GM23338 (cell line): ENCODE measurements at regions not wholly inside any gene's neighbourhood (a gene's known extent, or its start where the extent isn't known, plus 50 kb on each side); places are given as distances from the start of the nearest gene placed in this dataset.

Experiments
- ATAC-seq: fragments of 200-7000 bp; cut with Tn5 transposase; 3 replicates; pipeline ENCODE4 v1.9.1; 2020
- DNase-seq: peaks from one replicate; pipeline ENCODE4 v3.0.0-alpha.2; 2015; ENCODE audit warnings: low spot score
- H2AFZ ChIP-seq: fragments of 200-600 bp; sonication (generic); 2 replicates; pipeline ENCODE4 v1.8.0; 2016; ENCODE audit warnings: antibody characterized with exemption, mild to moderate bottlenecking, moderate library complexity
- H3F3A ChIP-seq: fragments of 200-600 bp; sonication (generic); replicated peaks from 2 replicates; pipeline ENCODE4 v1.8.0; 2017; ENCODE audit warnings: antibody characterized with exemption, mixed run types, low read depth
- H3K27ac ChIP-seq: fragments of 200-600 bp; sonication (generic); 2 replicates; pipeline ENCODE4 v1.6.1; 2016; ENCODE audit warnings: low read depth
- H3K27me3 ChIP-seq: fragments of 200-600 bp; sonication (generic); 2 replicates; pipeline ENCODE4 v1.8.0; 2016; ENCODE audit warnings: mild to moderate bottlenecking, mixed run types, moderate library complexity; ENCODE audit not compliant: insufficient read depth
- H3K36me3 ChIP-seq: fragments of 200-600 bp; sonication (generic); 2 replicates; pipeline ENCODE4 v1.8.0; 2016; ENCODE audit warnings: mild to moderate bottlenecking; ENCODE audit not compliant: insufficient read depth
- H3K4me1 ChIP-seq: fragments of 200-600 bp; sonication (generic); 2 replicates; pipeline ENCODE4 v1.8.0; 2016; ENCODE audit warnings: mild to moderate bottlenecking, moderate library complexity; ENCODE audit not compliant: insufficient read depth
- H3K4me2 ChIP-seq: fragments of 200-600 bp; sonication (generic); 2 replicates; pipeline ENCODE4 v1.7.1; 2017; ENCODE audit warnings: mixed run types
- H3K4me3 ChIP-seq: fragments of 200-600 bp; sonication (generic); 2 replicates; pipeline ENCODE4 v1.6.1; 2016; ENCODE audit warnings: mixed run types
- H3K79me2 ChIP-seq: fragments of 200-600 bp; sonication (generic); replicated peaks from 2 replicates; pipeline ENCODE4 v1.8.0; 2017; ENCODE audit warnings: mild to moderate bottlenecking; ENCODE audit not compliant: insufficient read depth
- H3K9me2 ChIP-seq: fragments of 200-600 bp; sonication (generic); 2 replicates; pipeline ENCODE4 v1.8.0; 2017; ENCODE audit not compliant: insufficient read depth
- H4K20me1 ChIP-seq: fragments of 200-600 bp; sonication (generic); replicated peaks from 2 replicates; pipeline ENCODE4 v1.8.0; 2017; ENCODE audit warnings: mild to moderate bottlenecking; ENCODE audit not compliant: insufficient read depth
- H3K27ac Mint-ChIP-seq: 2 replicates; pipeline ENCODE4 v1.8.0; 2020; ENCODE audit warnings: inconsistent platforms, mild to moderate bottlenecking, moderate library complexity, mixed read lengths
- H3K27me3 Mint-ChIP-seq: 3 replicates; pipeline ENCODE4 v1.8.0; 2022; ENCODE audit warnings: low read depth, mild to moderate bottlenecking, moderate library complexity, mixed read lengths, inconsistent platforms; ENCODE audit not compliant: insufficient read depth, poor library complexity
- H3K36me3 Mint-ChIP-seq: 3 replicates; pipeline ENCODE4 v1.8.0; 2021; ENCODE audit warnings: low read depth, mild to moderate bottlenecking, inconsistent platforms, moderate library complexity, mixed read lengths
- H3K4me1 Mint-ChIP-seq: 3 replicates; pipeline ENCODE4 v1.8.0; 2020; ENCODE audit warnings: mild to moderate bottlenecking, inconsistent platforms, mixed read lengths
- H3K4me3 Mint-ChIP-seq: 3 replicates; pipeline ENCODE4 v1.8.0; 2021; ENCODE audit warnings: moderate library complexity, mild to moderate bottlenecking, inconsistent platforms, mixed read lengths
- H3K9me3 Mint-ChIP-seq: 3 replicates; pipeline ENCODE4 v1.8.0; 2020; ENCODE audit warnings: moderate library complexity, mild to moderate bottlenecking, inconsistent platforms, mixed read lengths
- CTCF ChIP-seq, 2 experiments: fragments of 200-600 bp in 1 of 2; sonication (generic) in 1 of 2; conservative IDR thresholded peaks; 2 replicates each; pipeline versions ENCODE4 v1.5.1 to v1.6.1; 2016 to 2017; ENCODE audit warnings: antibody characterized with exemption in 2 of 2, low read depth in 2 of 2, mild to moderate bottlenecking in 2 of 2, moderate library complexity in 1 of 2
- EZH2 ChIP-seq: fragments of 200-600 bp; sonication (generic); IDR thresholded peaks from one replicate; pipeline ENCODE4 v1.8.0; 2017; ENCODE audit warnings: antibody characterized with exemption, mild to moderate bottlenecking, low read depth; ENCODE audit not compliant: unreplicated experiment
- JUNB ChIP-seq: IDR thresholded peaks from one replicate; pipeline ENCODE4 v1.6.1; 2016; ENCODE audit warnings: antibody characterized with exemption; ENCODE audit not compliant: unreplicated experiment
- NANOG ChIP-seq: IDR thresholded peaks from 2 replicates; pipeline ENCODE4 v1.6.1; 2016; ENCODE audit warnings: antibody characterized with exemption, borderline replicate concordance
- POLR2AphosphoS5 ChIP-seq: IDR thresholded peaks from 2 replicates; pipeline ENCODE4 v1.6.1; 2016; ENCODE audit warnings: antibody characterized with exemption, low read depth
- STAT1 ChIP-seq: IDR thresholded peaks from one replicate; pipeline ENCODE4 v1.6.1; 2016; ENCODE audit warnings: antibody characterized with exemption; ENCODE audit not compliant: unreplicated experiment
- ZNF114 ChIP-seq: fragments of 250-450 bp; sonication (Bioruptor Pico); IDR thresholded peaks from 2 replicates; pipeline ENCODE4 v1.5.0; 2020; ENCODE audit warnings: mild to moderate bottlenecking, moderate library complexity

GRCh38 chr19:28989739-28990138, 223.2 kb downstream of the UQCRFS1 start (continued):
- no peak for TF ChIP-seq CTCF (conservative IDR thresholded peaks at IDR 0.05; ENCODE audit: low read depth in 2 of 2)
- no peak for TF ChIP-seq JUNB
- TF ChIP-seq STAT1 = no peak
- TF ChIP-seq ZNF114 (CRISPR knock-in tag) = no peak
- no peak for TF ChIP-seq POLR2AphosphoS5
- no peak for TF ChIP-seq EZH2

GRCh38 chr19:28988066-28988465, 224.9 kb downstream of the UQCRFS1 start:
- DNase-seq = no peak
- H3K27me3 Mint-ChIP-seq = peaks cover 12% of the 10 kb centered on the region
- Histone ChIP-seq H2AFZ (no peak overlapping the region), H3K36me3 (peaks cover 5% of the 10 kb centered on the region; the same call in 1 of the 2 replicates), H3K79me2 (no peaks in the 10 kb centered on the region), H3K9me2 (no peaks in the 10 kb centered on the region), H4K20me1 (no peaks in the 10 kb centered on the region), H3K27me3 (no peaks in the 10 kb centered on the region), H3K4me3 (no peak overlapping the region), H3K27ac (no peak overlapping the region), H3K4me2 (no peak overlapping the region), H3K4me1 (no peaks in the 10 kb centered on the region), H3F3A (no peaks in the 10 kb centered on the region)
- peaks cover 7% of the 10 kb centered on the region for H3K36me3 Mint-ChIP-seq
- no peak overlapping the region for H3K27ac Mint-ChIP-seq
- no peak for TF ChIP-seq NANOG
- no peak overlapping the region for H3K4me3 Mint-ChIP-seq
- peaks cover 18% of the 10 kb centered on the region for H3K4me1 Mint-ChIP-seq
- ATAC-seq = no peak
- peaks cover 9% of the 10 kb centered on the region for H3K9me3 Mint-ChIP-seq

- Histone ChIP-seq H3K4me3 (no peak overlapping the region), H3F3A (no peaks in the 10 kb centered on the region), H2AFZ (no peak overlapping the region), H3K9me2 (no peaks in the 10 kb centered on the region), H3K27me3 (no peaks in the 10 kb centered on the region), H3K27ac (no peak overlapping the region), H3K79me2 (no peaks in the 10 kb centered on the region), H3K36me3 (no peaks in the 10 kb centered on the region), H3K4me2 (no peak overlapping the region), H3K4me1 (no peaks in the 10 kb centered on the region), H4K20me1 (no peaks in the 10 kb centered on the region)
- Mint-ChIP-seq H3K27me3 (peaks cover 12% of the 10 kb centered on the region), H3K27ac (no peak overlapping the region), H3K9me3 (peaks cover under 1% of the 10 kb centered on the region), H3K36me3 (no peaks in the 10 kb centered on the region; the same call in 2 of the 3 replicates), H3K4me1 (peaks cover 20% of the 10 kb centered on the region), H3K4me3 (no peak overlapping the region)
- ATAC-seq (no peak), DNase-seq (no peak)
- no peak for TF ChIP-seq NANOG
Observed at GRCh38 chr19:28987177-28987576, 225.8 kb downstream of the UQCRFS1 start.

- Mint-ChIP-seq H3K36me3 (no peaks in the 10 kb centered on the region; the same call in 2 of the 3 replicates), H3K4me3 (no peak overlapping the region), H3K9me3 (no peaks in the 10 kb centered on the region; the same call in 2 of the 3 replicates), H3K4me1 (peaks cover 23% of the 10 kb centered on the region), H3K27ac (no peak overlapping the region), H3K27me3 (peaks cover 8% of the 10 kb centered on the region)
- Histone ChIP-seq H3K36me3 (no peaks in the 10 kb centered on the region), H3K27ac (no peak overlapping the region), H2AFZ (no peak overlapping the region), H3K79me2 (no peaks in the 10 kb centered on the region), H3K9me2 (no peaks in the 10 kb centered on the region), H3K27me3 (no peaks in the 10 kb centered on the region), H3K4me3 (no peak overlapping the region), H3K4me1 (no peaks in the 10 kb centered on the region), H3K4me2 (no peak overlapping the region), H3F3A (no peaks in the 10 kb centered on the region), H4K20me1 (no peaks in the 10 kb centered on the region)
- DNase-seq (no peak), ATAC-seq (no peak)
- TF ChIP-seq ZNF114 (CRISPR knock-in tag) (no peak), JUNB (no peak), CTCF (conservative IDR thresholded peaks at IDR 0.05; ENCODE audit: low read depth in 2 of 2) (no peak)
Observed at GRCh38 chr19:28985201-28985600, 227.8 kb downstream of the UQCRFS1 start.
